NCI-H345 treated with DMSO at 0.1 percent for 48 hours (cell line): ENCODE measurements at regions not wholly inside any gene's neighbourhood (a gene's known extent, or its start where the extent isn't known, plus 50 kb on each side); places are given as distances from the start of the nearest gene placed in this dataset.

Experiments
- DNase-seq: peaks from one replicate; lab custom pipeline; 2025; ENCODE audit not compliant: unreplicated experiment; lab: John Stamatoyannopoulos, UW

GRCh38 chr21:27079636-27080240 lies 112.8 kb upstream of the ADAMTS5 start:
- DNase-seq = no peak

GRCh38 chr21:27078915-27079314 lies 112.0 kb upstream of the ADAMTS5 start:
- no peak for DNase-seq

DNA sequence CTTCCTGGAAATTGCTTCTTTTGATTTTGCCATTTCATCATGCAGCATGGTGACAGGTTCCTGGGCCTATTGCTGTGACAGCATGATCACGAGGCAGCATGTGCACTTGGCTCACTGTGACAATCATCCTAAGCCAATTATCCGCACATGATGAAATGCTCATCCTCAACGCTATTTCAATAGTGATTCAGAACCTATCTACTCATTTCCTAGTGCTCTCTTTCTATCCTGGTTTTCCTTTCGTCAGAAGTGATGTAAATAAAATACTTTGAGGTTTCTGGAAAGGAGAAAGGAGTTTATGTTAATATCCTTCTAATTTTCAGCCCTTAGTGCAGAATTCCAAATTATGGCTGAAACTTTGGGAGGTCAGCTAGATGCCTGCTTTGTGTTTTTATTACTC lies 110.6 kb upstream of the ADAMTS5 start:
- no peak for DNase-seq

GRCh38 chr21:27076025-27076424 lies 109.1 kb upstream of the ADAMTS5 start:
- DNase-seq = no peak

DNA sequence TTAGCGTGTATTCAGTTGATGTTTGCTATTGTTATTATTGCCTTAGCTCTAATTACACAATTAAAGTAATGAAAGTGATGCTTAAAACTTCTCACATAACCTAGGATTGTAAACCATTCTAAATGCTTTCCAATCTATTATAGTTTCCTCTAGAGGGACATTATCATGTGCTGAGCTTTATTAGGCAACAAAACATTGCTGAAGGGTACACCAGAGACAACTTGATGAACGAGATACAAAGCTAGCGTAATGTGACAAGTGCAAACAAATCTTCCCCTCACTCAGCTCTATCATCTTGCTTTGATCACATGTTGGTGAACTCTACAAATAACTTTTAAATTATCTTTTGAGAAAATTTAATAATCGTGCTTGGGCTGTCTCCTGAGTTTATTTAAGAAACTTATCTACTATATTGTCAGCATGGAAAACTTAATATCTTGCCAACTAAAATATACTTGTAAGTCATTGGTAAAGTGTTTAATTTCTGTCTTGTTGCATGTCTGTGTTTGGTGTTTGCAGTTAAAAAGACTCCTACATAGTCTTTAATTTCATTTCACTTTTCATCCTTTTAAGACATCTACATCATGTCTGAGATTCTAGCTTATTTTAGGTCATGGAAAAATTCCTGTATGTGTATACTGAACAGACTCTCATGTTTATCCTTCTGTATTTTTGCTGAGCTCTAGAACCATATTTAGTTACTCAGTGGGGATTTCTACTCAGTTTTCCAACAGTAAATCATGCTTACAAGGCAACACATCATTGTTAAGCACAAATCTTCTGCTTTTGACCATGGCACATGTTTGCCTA lies 104.2 kb upstream of the ADAMTS5 start:
- DNase-seq = no peak

DNA sequence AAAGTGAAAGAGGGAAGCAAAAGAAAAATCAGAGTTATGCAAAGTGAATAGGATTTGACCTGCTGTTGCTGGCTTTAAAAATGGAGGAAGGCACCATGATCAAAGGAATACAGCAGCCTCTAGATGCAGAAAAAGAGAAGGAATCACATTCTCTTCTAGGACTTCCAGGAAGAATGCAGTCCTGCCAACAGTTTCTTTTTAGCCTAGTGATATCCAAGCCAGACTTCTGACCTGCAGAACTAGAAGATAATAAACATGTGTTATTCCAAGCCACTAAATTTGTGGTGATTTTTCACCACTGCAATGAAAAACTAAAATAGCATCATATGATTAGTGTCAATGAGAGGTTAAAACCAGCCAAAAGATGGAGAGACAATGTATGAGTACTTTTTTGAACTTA lies 101.9 kb upstream of the ADAMTS5 start:
- no peak for DNase-seq

DNA sequence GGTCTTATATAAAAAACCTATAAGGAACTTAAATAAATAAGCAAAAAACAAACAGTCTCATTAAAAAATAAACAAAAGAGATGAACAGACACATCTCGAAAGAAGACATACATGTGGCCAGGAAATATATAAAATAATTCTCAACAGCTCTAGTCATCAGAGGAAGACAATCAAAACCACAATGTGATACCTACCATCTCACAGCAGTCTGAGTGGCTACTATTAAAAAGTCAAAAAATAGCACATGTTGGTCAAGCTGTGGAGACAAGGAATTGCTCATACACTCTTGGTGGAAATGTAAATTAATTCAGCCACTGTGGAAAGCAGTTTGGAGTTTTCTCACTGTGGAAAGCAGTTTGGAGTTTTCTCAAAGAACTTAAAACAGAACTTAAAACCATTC lies 100.3 kb upstream of the ADAMTS5 start:
- no peak for DNase-seq

- no peak for DNase-seq
These were observed 95.6 kb upstream of the ADAMTS5 start for GRCh38 chr21:27062443-27062842.

GRCh38 chr21:27061770-27062169 lies 94.9 kb upstream of the ADAMTS5 start:
- no peak for DNase-seq

GRCh38 chr21:27060190-27060589 lies 93.3 kb upstream of the ADAMTS5 start:
- DNase-seq = no peak

- no peak for DNase-seq
These were observed 92.1 kb upstream of the ADAMTS5 start for GRCh38 chr21:27058673-27059605.

DNA sequence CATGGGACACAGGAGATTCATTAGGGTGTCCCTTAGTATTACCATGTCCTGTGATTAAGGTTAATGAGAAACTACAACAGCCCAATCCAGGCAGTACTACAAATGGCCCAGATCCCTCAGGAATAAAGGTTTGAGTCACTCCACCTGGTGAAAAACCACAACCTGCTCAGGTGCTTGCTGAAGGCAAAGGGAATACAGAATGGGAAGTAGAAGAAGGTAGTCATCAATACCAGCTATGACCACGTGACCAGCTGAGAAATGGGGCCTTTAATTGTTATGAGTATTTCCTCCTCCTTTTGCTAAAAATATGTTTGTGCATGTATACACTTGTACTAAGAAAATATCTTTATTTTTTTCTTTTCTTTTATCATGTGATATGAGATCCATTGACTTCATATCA lies 91.1 kb upstream of the ADAMTS5 start:
- no peak for DNase-seq

- no peak for DNase-seq
These were observed 80.9 kb upstream of the ADAMTS5 start for GRCh38 chr21:27047658-27048314.

DNA sequence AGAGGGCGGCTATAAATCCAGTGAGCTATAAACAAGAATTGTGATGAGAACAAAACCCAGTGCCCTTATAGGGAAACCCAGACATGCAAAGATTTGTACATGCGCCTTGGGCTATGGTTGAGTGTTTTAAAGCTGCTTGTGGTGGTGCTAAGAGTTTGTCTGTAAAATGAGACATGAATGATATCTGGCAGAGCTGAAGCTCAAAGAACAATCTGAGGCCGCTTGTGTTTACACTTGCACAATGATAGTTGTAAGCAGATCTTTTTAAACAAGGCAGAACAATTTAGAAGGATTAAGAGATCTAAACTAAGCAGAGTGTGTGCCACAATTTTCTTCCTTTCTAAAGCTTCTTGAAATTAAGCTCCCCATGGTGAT lies 80.4 kb upstream of the ADAMTS5 start:
- no peak for DNase-seq

GRCh38 chr21:27045281-27045985 lies 78.5 kb upstream of the ADAMTS5 start:
- DNase-seq = no peak

- DNase-seq = no peak
These were observed 76.5 kb upstream of the ADAMTS5 start for GRCh38 chr21:27043377-27043776.

GRCh38 chr21:27040738-27041469 lies 74.0 kb upstream of the ADAMTS5 start:
- DNase-seq = no peak

GRCh38 chr21:27036736-27037301 lies 69.9 kb upstream of the ADAMTS5 start:
- DNase-seq = no peak

DNA sequence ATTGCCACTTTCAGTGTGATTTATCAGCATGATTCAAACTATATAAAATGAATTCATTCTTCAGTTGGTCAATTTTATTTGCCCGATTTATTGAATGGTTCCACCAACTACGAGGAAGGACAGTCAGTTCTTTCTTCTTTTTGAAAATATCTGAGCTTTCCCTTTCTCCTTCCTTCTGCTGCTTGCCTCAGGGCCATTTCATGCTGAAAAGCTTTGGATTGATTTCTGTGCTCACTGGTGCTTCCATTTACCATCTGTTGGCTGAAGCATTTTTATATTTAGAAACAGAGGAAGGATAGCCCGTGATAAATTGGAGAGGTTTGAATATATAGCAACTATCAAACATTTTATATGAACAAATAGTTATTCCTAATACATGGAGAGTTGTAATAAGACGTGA lies 68.9 kb upstream of the ADAMTS5 start:
- no peak for DNase-seq

DNA sequence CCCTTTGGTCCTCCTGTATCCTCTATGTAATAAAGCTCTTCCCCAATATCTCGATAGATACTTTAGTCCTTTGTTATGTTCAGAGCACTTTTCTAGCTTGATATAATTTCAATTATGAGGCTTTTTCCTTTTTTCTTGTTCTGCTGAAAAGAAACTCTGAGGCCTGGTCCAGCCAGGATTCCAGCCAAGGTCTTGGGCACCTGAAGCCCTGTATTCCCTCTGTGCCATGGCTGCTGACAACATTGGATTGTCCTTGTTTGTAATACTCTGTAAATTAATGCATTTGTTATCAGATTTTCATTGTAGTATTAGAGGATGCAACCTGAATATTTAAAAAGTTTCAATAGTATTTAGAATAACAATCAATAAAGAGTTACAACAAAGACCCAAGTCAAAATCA lies 67.9 kb upstream of the ADAMTS5 start:
- no peak for DNase-seq
